Heart left ventricle (tissue), 16 donors: ENCODE measurements at regions not wholly inside any gene's neighbourhood (a gene's known extent, or its start where the extent isn't known, plus 50 kb on each side); places are given as distances from the start of the nearest gene placed in this dataset.
"Not testable (repeated sequence)": the region's sequence is repeated elsewhere in the genome, so short reads cannot be mapped to it uniquely, and the experiment has no call there.

ENCODE experiments used
- ATAC-seq, 4 donors: fragments of 200-7000 bp; cut with Tn5 transposase; one replicate each; pipeline ENCODE4 v1.9.1; 2020 to 2022; ENCODE audit warnings: moderate library complexity in 4 of 4, mild to moderate bottlenecking in 3 of 4, moderate number of reproducible peaks in 1 of 4
- DNase-seq, 5 donors: peaks; one replicate each; pipeline ENCODE4 v3.0.0-alpha.2; 2020
- H3K27ac ChIP-seq, 12 donors: fragments of 200-600 bp; sonication (generic) in 4 of 12; one replicate each; pipeline versions ENCODE4 v1.5.0 to v1.8.0; 2016 to 2022; ENCODE audit warnings: mild to moderate bottlenecking in 2 of 12
- H3K27me3 ChIP-seq, 9 donors: fragments of 200-600 bp; sonication (generic) in 2 of 9; one replicate each; pipeline versions ENCODE4 v1.5.1 to v1.8.0; 2016 to 2022; ENCODE audit warnings: mild to moderate bottlenecking in 3 of 9
- H3K36me3 ChIP-seq, 9 donors: fragments of 200-600 bp; sonication (generic) in 2 of 9; one replicate each; pipeline versions ENCODE4 v1.5.0 to v1.8.0; 2018 to 2022; ENCODE audit warnings: mild to moderate bottlenecking in 2 of 9
- H3K4me1 ChIP-seq, 12 donors: fragments of 200-600 bp; sonication (generic) in 4 of 12; one replicate each; pipeline versions ENCODE4 v1.5.0 to v1.8.0; 2016 to 2022; ENCODE audit warnings: mild to moderate bottlenecking in 3 of 12
- H3K4me3 ChIP-seq, 12 donors: fragments of 200-600 bp; sonication (generic) in 4 of 12; one replicate each; pipeline versions ENCODE4 v1.5.0 to v1.8.0; 2017 to 2022; ENCODE audit warnings: mild to moderate bottlenecking in 9 of 12, moderate library complexity in 4 of 12
- H3K9me3 ChIP-seq, 12 donors: fragments of 200-600 bp; sonication (generic) in 4 of 12; one replicate each; pipeline versions ENCODE4 v1.5.0 to v1.8.0; 2016 to 2022; ENCODE audit warnings: mild to moderate bottlenecking in 1 of 12
- CTCF ChIP-seq, 12 donors: fragments of 200-600 bp; sonication (generic) in 4 of 12; IDR thresholded peaks; one replicate each; pipeline versions ENCODE4 v1.5.0 to v1.8.0; 2018 to 2022; ENCODE audit warnings: antibody characterized with exemption in 12 of 12, mild to moderate bottlenecking in 5 of 12
- POLR2A ChIP-seq, 2 donors: fragments of 450-650 bp; IDR thresholded peaks; one replicate each; pipeline ENCODE4 v1.6.1; 2017; ENCODE audit warnings: antibody characterized with exemption in 2 of 2, mild to moderate bottlenecking in 2 of 2, moderate library complexity in 2 of 2
- WGBS, 4 donors: extraction: QIAGEN DNeasy Blood & Tissue Kit in 2 of 4; methylation state at CpG; one replicate each; pipeline versions ENCODE4 v1.1.5 to v1.1.7; 2013 to 2018; 5-methylcytosine and 5-hydroxymethylcytosine counted together
- intact Hi-C, 10 donors: fragments of 100-400 bp; cut with DNase I; formaldehyde crosslinking; loops; one replicate each; pipeline versions ENCODE4 v1.11.1 to v1.14.2; 2022
- donor health status: ischemic (EF 13 %, LVEDD 7.1; RV severe dilation, severe dysfunction).
- donor health status: healthy with polysubstance abuse.
- donor health status: DM: no; HTN: yes; CAD: no.
- donor health status: DM: no; HTN: no; CAD: no.
- donor health status: ischemic (EF 25% LVEDD 6.9; RV normal size, moderate dysfunction).
- donor health status: ischemic (EF 25% LVEDD 5.7; RV mildly dilated, moderate dysfunction).
- donor health status: healthy.
- donor health status: DM: yes; HTN: yes; CAD: no.
- donor health status: ischemic (EF 35%, LVEDD 5.7; RV mildly dilated, moderate dysfunction).
- donor health status: nonischemic (EF 11% LVEDD 7.7; RV severe dilation, severe dysfunction).
- donor health status: DM: yes; HTN: yes; CAD: no.
- donor health status: PGD.
- donor health status: ischemic (EF 29% LVEDD 5.4; RV normal size, mild dysfunction).
- donor health status: nonischemic (EF 23%, LVEDD 6.1; RV moderate dilation, normal function).

DNA sequence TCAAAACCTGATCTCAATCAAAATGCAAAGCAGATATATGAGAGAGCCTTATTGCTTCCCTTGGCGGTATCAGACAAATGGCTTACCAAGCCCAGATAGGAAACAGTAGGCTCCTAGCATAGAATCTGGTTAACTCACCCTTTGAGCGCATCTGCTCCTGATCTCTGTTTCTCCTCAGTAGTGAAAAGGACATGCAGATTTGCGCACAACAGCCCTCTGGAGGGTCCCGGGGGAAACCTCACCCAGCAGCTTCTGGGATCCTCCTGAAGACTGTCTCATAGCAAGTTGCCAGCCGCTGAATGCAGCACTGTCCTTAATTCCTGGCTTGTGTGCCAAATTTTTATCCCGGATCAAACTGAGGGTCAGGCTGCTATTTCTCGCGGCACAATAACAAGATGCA, 192.2 kb downstream of the FASLG start:
- no peak for TF ChIP-seq CTCF (IDR thresholded peaks at IDR 0.05)
- no peak for TF ChIP-seq POLR2A (IDR thresholded peaks at IDR 0.05)
- Histone ChIP-seq H3K9me3 (no peaks in the 10 kb centered on the region), H3K4me3 (no peak overlapping the region), H3K4me1 (no peaks in the 10 kb centered on the region), H3K36me3 (no peaks in the 10 kb centered on the region), H3K27me3 (no peaks in the 10 kb centered on the region), H3K27ac (no peak overlapping the region)
- intact Hi-C loops: no loop called here
- no peak for ATAC-seq
- 56 to 74% (median 62%) methylated on average over 7 to 8 of the region's 8 CpGs for WGBS, 4 donors
- no peak for DNase-seq

GRCh38 chr1:172851856-172852255, 193.0 kb downstream of the FASLG start:
- intact Hi-C loops: no loop called here
- Histone ChIP-seq H3K4me3 (no peak overlapping the region), H3K9me3 (no peaks in the 10 kb centered on the region), H3K4me1 (no peaks in the 10 kb centered on the region), H3K27ac (no peak overlapping the region), H3K27me3 (no peaks in the 10 kb centered on the region), H3K36me3 (no peaks in the 10 kb centered on the region)
- TF ChIP-seq CTCF (IDR thresholded peaks at IDR 0.05) (no peak), POLR2A (IDR thresholded peaks at IDR 0.05) (no peak)
- DNase-seq: no peak
- WGBS, 4 donors: 54 to 62% (median 55%) methylated on average over 2 of the region's 2 CpGs
- no peak for ATAC-seq

DNA sequence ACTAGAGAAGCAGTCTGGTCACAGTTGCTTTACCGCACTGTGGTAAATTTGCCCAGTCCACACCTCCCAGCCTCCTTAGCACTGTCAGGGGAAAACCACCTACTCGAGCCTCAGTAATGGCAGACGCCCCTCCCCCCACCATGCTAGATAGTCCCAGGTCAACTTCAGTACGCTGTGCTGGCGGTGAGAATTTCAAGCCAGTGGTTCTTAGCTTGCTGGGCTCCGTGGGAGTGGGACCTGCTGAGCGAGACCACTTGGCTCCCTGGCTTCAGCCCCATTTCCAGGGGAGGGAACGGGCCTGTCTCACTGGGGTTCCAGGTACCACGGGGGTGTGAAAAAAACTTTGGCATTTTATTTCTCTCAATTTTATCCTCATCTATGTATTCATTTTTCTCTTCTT, 194.8 kb downstream of the TNFSF18 start:
- ATAC-seq, H3K36me3 ChIP-seq, H3K27me3 ChIP-seq, H3K9me3 ChIP-seq, H3K4me3 ChIP-seq, H3K27ac ChIP-seq, intact Hi-C loops, DNase-seq, H3K4me1 ChIP-seq: not testable (repeated sequence)
- WGBS, 4 donors: 63 to 76% (median 74%) methylated on average over 7 to 9 of the region's 9 CpGs

DNA sequence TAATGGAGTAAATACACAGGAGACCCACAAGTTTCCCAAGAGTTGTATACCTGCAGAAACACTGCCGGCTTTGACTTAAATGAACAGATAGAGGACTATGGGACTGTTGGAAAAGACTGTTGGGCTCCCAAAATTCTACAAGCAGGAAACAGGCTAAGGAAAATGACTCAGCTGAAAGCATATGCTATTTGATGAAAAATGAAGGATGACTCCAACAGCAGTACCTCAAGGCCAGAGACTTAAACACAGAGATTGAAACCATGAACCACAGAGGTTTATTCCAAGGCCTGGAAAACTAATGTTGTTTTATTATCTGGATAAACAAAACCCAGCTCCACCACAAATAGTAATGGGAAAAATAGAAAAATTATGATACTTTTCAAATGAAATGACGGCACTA, 187.7 kb downstream of the TNFSF18 start:
- peaks cover 0 to 17% (median 0%) of the 10 kb centered on the region in 12 donors for H3K9me3 ChIP-seq
- intact Hi-C loops: no loop called here
- WGBS, 4 donors: 90 to 95% (median 93%) methylated on average over 2 of the region's 2 CpGs
- H3K4me1 ChIP-seq: no peaks in the 10 kb centered on the region
- H3K4me3 ChIP-seq: no peak overlapping the region
- H3K27me3 ChIP-seq: no peaks in the 10 kb centered on the region
- H3K36me3 ChIP-seq: no peaks in the 10 kb centered on the region
- DNase-seq (no peak), ATAC-seq (no peak)
- no peak overlapping the region for H3K27ac ChIP-seq
- no peak for TF ChIP-seq CTCF (IDR thresholded peaks at IDR 0.05)
- TF ChIP-seq POLR2A (IDR thresholded peaks at IDR 0.05): no peak

- DNase-seq: no peak
- Histone ChIP-seq H3K27ac (no peak overlapping the region), H3K9me3 (peaks cover 0 to 10% (median 0%) of the 10 kb centered on the region in 12 donors), H3K4me3 (no peak overlapping the region), H3K4me1 (no peaks in the 10 kb centered on the region), H3K36me3 (no peaks in the 10 kb centered on the region), H3K27me3 (no peaks in the 10 kb centered on the region)
- intact Hi-C loops: no loop called here
- no peak for TF ChIP-seq CTCF (IDR thresholded peaks at IDR 0.05)
- no peak for TF ChIP-seq POLR2A (IDR thresholded peaks at IDR 0.05)
- ATAC-seq: no peak
- 81 to 87% (median 85%) methylated on average over 2 of the region's 2 CpGs for WGBS, 4 donors
These were observed 183.4 kb downstream of the TNFSF18 start for GRCh38 chr1:172867216-172867818.
